ENCODE measurements at regions not wholly inside any gene's neighbourhood (a gene's known extent, or its start where the extent isn't known, plus 50 kb on each side); places are given as distances from the start of the nearest gene placed in this dataset.

DNA sequence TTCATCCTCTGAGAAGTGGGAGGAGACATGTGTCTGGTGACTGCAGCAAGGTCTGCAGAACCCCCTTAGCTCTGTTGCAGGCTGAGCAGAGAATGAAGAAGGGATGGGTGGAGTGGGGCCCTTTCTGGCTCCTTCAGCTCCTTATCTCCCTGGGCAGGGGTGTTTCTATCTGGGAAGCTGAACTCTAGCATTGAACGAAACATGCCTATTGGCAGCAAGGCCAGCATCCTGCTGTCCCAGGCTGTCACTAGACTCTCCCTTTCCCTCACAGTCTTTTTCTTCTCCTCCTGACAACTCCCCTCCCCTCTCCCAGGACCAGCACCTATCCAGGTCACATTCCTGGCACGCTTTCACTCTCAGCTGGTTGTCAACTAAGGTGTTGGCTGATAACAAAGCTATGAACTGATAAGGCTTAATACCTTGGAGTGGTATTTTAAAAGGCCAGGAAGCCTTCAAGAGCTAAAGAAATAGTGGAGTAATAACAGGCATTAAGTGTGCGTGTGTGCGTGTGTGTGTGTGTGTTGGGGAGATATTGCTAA lies 128.8 kb upstream of the FZD8 start:
- H3K4me3 ChIP-seq (replicated peaks; ENCODE audit: low read depth, low read length) = no peak overlapping the region
- no peaks in the 10 kb centered on the region for H3K36me3 ChIP-seq (ENCODE audit: control insufficient read depth, insufficient read depth, low read length)
- TF ChIP-seq, protein P1, sequence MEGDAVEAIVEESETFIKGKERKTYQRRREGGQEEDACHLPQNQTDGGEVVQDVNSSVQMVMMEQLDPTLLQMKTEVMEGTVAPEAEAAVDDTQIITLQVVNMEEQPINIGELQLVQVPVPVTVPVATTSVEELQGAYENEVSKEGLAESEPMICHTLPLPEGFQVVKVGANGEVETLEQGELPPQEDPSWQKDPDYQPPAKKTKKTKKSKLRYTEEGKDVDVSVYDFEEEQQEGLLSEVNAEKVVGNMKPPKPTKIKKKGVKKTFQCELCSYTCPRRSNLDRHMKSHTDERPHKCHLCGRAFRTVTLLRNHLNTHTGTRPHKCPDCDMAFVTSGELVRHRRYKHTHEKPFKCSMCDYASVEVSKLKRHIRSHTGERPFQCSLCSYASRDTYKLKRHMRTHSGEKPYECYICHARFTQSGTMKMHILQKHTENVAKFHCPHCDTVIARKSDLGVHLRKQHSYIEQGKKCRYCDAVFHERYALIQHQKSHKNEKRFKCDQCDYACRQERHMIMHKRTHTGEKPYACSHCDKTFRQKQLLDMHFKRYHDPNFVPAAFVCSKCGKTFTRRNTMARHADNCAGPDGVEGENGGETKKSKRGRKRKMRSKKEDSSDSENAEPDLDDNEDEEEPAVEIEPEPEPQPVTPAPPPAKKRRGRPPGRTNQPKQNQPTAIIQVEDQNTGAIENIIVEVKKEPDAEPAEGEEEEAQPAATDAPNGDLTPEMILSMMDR (IDR thresholded peaks at IDR 0.05; ENCODE audit: insufficient read depth, low read length, poor library complexity, severe bottlenecking) = no peak
- no peak for DNase-seq (ENCODE audit: extremely low read depth, insufficient read length)
- no peaks in the 10 kb centered on the region for H3K27me3 ChIP-seq (replicated peaks; ENCODE audit: control insufficient read depth, insufficient read depth, low read length)

DNA sequence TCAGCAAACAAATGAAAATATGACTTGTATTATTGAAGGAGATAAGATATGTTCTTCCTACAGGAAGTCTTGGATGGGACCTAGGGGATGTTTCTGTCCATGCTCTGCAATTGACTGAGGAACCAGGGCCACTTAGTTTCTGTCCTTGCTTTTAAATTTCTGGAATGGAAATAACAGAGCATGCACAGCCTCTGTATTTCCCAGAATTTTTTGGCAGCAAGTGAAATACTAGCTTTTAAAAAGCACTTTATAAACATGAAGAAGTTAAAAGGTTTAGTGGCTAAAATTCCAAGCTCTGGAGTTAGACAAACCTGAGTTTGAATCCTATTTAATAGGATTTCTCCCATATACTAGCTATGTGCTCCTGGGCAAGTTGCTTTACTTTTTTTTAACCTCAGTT lies 127.7 kb upstream of the FZD8 start:
- Histone ChIP-seq H3K36me3 (ENCODE audit: control insufficient read depth, insufficient read depth, low read length) (no peaks in the 10 kb centered on the region), H3K27me3 (replicated peaks; ENCODE audit: control insufficient read depth, insufficient read depth, low read length) (no peaks in the 10 kb centered on the region), H3K4me3 (replicated peaks; ENCODE audit: low read depth, low read length) (no peak overlapping the region)
- TF ChIP-seq, protein P1 (IDR thresholded peaks at IDR 0.05; ENCODE audit: insufficient read depth, low read length, poor library complexity, severe bottlenecking) = no peak
- no peak for DNase-seq (ENCODE audit: extremely low read depth, insufficient read length)

DNA sequence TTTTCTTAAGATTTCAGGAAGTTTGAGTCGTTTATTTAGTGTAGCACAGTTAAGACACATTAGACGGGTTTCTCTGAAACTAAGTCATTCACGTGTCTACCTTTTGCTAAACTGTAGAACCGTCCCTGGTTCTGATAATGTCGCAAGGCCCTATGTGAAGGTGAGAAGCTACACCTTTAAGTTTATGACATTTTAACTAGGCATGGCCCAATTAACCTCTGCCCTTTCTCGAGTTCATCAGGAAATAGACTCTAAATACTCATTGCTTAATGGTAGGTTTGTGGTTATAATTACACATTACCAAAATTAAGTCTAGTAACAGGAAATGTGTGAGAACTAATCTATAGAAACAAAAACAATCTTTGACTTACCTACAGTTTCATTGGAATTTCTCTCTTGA lies 126.6 kb upstream of the FZD8 start:
- H3K36me3 ChIP-seq (ENCODE audit: control insufficient read depth, insufficient read depth, low read length) = no peaks in the 10 kb centered on the region
- H3K27me3 ChIP-seq (replicated peaks; ENCODE audit: control insufficient read depth, insufficient read depth, low read length) = no peaks in the 10 kb centered on the region
- DNase-seq (ENCODE audit: extremely low read depth, insufficient read length) = no peak
- no peak overlapping the region for H3K4me3 ChIP-seq (replicated peaks; ENCODE audit: low read depth, low read length)
- TF ChIP-seq, protein P1 (IDR thresholded peaks at IDR 0.05; ENCODE audit: insufficient read depth, low read length, poor library complexity, severe bottlenecking) = no peak

DNA sequence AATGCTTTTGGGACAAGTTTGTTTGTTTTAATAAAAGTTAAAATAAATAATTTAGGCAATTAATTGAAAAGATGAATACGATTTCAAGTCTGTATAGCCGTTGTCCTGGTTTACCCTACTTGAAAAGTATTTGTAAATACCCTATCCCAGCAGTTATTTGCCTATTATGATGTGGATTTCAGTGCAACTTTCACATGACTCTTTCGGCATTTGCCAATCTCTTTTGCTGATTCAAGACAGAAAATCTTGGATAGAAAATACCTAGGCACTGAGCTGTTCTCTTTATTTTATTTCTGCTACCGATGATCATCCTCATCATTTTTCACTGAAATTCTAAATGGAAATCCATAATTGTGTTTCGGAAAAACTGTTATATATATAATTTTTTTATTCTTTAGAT lies 125.9 kb upstream of the FZD8 start:
- Histone ChIP-seq H3K4me3 (replicated peaks; ENCODE audit: low read depth, low read length) (no peak overlapping the region), H3K27me3 (replicated peaks; ENCODE audit: control insufficient read depth, insufficient read depth, low read length) (no peaks in the 10 kb centered on the region), H3K36me3 (ENCODE audit: control insufficient read depth, insufficient read depth, low read length) (no peaks in the 10 kb centered on the region)
- TF ChIP-seq, protein P1 (IDR thresholded peaks at IDR 0.05; ENCODE audit: insufficient read depth, low read length, poor library complexity, severe bottlenecking) = no peak
- DNase-seq (ENCODE audit: extremely low read depth, insufficient read length) = no peak

DNA sequence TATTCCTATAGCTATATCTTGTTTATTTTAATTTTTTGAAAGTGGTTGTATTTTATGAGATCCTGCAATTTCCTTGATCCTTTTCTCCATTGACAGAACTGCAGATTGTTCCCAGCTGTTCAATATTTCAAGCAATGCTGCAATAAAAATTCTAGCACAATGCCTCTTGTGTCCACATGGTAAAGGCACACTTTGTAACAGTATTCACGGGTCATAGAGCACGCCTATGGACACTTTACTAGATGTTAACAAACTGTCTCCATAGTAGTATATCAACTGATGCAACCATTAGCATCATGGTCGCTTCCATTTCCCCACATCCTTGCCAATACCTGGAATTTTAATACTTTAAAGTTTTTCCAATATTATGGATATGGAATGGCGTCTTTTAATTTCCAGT lies 123.9 kb upstream of the FZD8 start:
- no peak for DNase-seq (ENCODE audit: extremely low read depth, insufficient read length)
- H3K4me3 ChIP-seq (replicated peaks; ENCODE audit: low read depth, low read length) = no peak overlapping the region
- no peaks in the 10 kb centered on the region for H3K27me3 ChIP-seq (replicated peaks; ENCODE audit: control insufficient read depth, insufficient read depth, low read length)
- TF ChIP-seq, protein P1 (IDR thresholded peaks at IDR 0.05; ENCODE audit: insufficient read depth, low read length, poor library complexity, severe bottlenecking) = no peak
- H3K36me3 ChIP-seq (ENCODE audit: control insufficient read depth, insufficient read depth, low read length) = no peaks in the 10 kb centered on the region

DNA sequence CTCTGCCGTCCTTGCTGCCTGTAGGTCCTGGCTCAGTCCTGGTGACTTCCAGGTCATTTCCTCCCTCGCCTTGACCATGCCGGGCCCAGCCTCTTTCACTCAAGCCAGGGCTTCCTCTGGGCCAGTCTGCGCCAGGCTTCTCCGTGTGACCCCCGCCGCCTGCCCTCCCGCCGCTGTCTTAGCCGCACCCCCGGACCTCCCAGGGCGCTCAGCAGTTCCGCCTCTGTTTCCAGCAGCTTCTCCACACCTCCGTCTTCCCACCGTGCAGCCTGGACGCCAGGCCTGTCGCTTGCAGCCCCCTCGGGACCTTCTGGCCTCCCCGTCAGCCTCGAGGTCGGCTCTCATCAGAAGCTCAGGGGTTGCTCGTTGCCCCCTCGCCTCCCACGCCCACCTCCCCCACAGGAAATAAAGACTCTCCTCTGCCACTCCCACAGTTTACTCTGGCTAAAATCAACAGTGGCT lies 123.0 kb upstream of the FZD8 start:
- Histone ChIP-seq H3K4me3 (replicated peaks; ENCODE audit: low read depth, low read length) (no peak overlapping the region), H3K36me3 (ENCODE audit: control insufficient read depth, insufficient read depth, low read length) (no peaks in the 10 kb centered on the region), H3K27me3 (replicated peaks; ENCODE audit: control insufficient read depth, insufficient read depth, low read length) (no peaks in the 10 kb centered on the region)
- TF ChIP-seq, protein P1 (IDR thresholded peaks at IDR 0.05; ENCODE audit: insufficient read depth, low read length, poor library complexity, severe bottlenecking) = no peak
- DNase-seq (ENCODE audit: extremely low read depth, insufficient read length) = no peak
